Stomach smooth muscle (tissue), 2 donors: ENCODE measurements at regions not wholly inside any gene's neighbourhood (a gene's known extent, or its start where the extent isn't known, plus 50 kb on each side); places are given as distances from the start of the nearest gene placed in this dataset.

Source experiments
- H3K27ac ChIP-seq: one replicate; pipeline ENCODE4 v1.7.0; 2013; ENCODE audit warnings: mild to moderate bottlenecking, low read length, inconsistent platforms
- H3K27me3 ChIP-seq, 2 donors: one replicate each; pipeline ENCODE4 v1.7.0; 2013; ENCODE audit warnings: low read length in 2 of 2; ENCODE audit not compliant: insufficient read depth in 2 of 2, control insufficient read depth in 1 of 2
- H3K36me3 ChIP-seq, 2 donors: one replicate each; pipeline ENCODE4 v1.7.0; 2013; ENCODE audit warnings: low read length in 2 of 2; ENCODE audit not compliant: control insufficient read depth in 2 of 2, insufficient read depth in 2 of 2
- H3K4me1 ChIP-seq: one replicate; pipeline ENCODE4 v1.7.0; 2013; ENCODE audit warnings: low read length; ENCODE audit not compliant: control insufficient read depth, insufficient read depth
- H3K4me3 ChIP-seq, 2 donors: one replicate each; pipeline ENCODE4 v1.7.0; 2013; ENCODE audit warnings: low read length in 2 of 2
- H3K9ac ChIP-seq, 2 donors: one replicate each; pipeline ENCODE4 v1.7.0; 2013; ENCODE audit warnings: low read length in 2 of 2, mild to moderate bottlenecking in 1 of 2
- H3K9me3 ChIP-seq, 2 donors: one replicate each; pipeline ENCODE4 v1.7.0; 2013; ENCODE audit warnings: low read length in 2 of 2; ENCODE audit not compliant: control insufficient read depth in 2 of 2
- donor health status: healthy.
- donor health status: Pancreatic carcinoma.

- Histone ChIP-seq H3K27ac (no peak overlapping the region), H3K4me1 (no peaks in the 10 kb centered on the region), H3K9me3 (no peaks in the 10 kb centered on the region), H3K27me3 (no peaks in the 10 kb centered on the region), H3K9ac (no peak overlapping the region), H3K4me3 (no peak overlapping the region), H3K36me3 (no peaks in the 10 kb centered on the region)
Observed at GRCh38 chr5:143761663-143762062, 50.3 kb upstream of the HMHB1 start.

- H3K9ac ChIP-seq: no peak overlapping the region
Observed at GRCh38 chr5:143760755-143761154, 51.2 kb upstream of the HMHB1 start.

GRCh38 chr5:143760131-143760505 lies 51.8 kb upstream of the HMHB1 start:
- H3K36me3 ChIP-seq: no peaks in the 10 kb centered on the region
- H3K27me3 ChIP-seq: no peaks in the 10 kb centered on the region
- no peaks in the 10 kb centered on the region for H3K9me3 ChIP-seq
- H3K4me1 ChIP-seq: no peaks in the 10 kb centered on the region
- H3K27ac ChIP-seq: no peak overlapping the region
- H3K9ac ChIP-seq: no peak overlapping the region
- H3K4me3 ChIP-seq: no peak overlapping the region

More at GRCh38 chr5:143760755-143761154, 51.2 kb upstream of the HMHB1 start:
- no peaks in the 10 kb centered on the region for H3K4me1 ChIP-seq
- H3K27ac ChIP-seq: no peak overlapping the region
- no peak overlapping the region for H3K4me3 ChIP-seq
- H3K36me3 ChIP-seq: no peaks in the 10 kb centered on the region
- H3K27me3 ChIP-seq: no peaks in the 10 kb centered on the region
- no peaks in the 10 kb centered on the region for H3K9me3 ChIP-seq

- H3K9ac ChIP-seq: no peak overlapping the region
- no peaks in the 10 kb centered on the region for H3K27me3 ChIP-seq
- peak overlapping the region in 1 of 2 donors; percentile 29 for H3K4me3 ChIP-seq
- no peaks in the 10 kb centered on the region for H3K9me3 ChIP-seq
- no peaks in the 10 kb centered on the region for H3K36me3 ChIP-seq
- H3K27ac ChIP-seq: no peak overlapping the region
- no peaks in the 10 kb centered on the region for H3K4me1 ChIP-seq
Observed at GRCh38 chr5:143759396-143760130, 52.4 kb upstream of the HMHB1 start.

- H3K27me3 ChIP-seq: no peaks in the 10 kb centered on the region
- no peak overlapping the region for H3K9ac ChIP-seq
- H3K4me3 ChIP-seq: no peak overlapping the region
- H3K4me1 ChIP-seq: no peaks in the 10 kb centered on the region
- no peaks in the 10 kb centered on the region for H3K9me3 ChIP-seq
- H3K27ac ChIP-seq: no peak overlapping the region
- no peaks in the 10 kb centered on the region for H3K36me3 ChIP-seq
Observed at GRCh38 chr5:143758750-143759149, 53.2 kb upstream of the HMHB1 start.

- Histone ChIP-seq H3K4me3 (no peak overlapping the region), H3K27ac (no peak overlapping the region), H3K36me3 (no peaks in the 10 kb centered on the region), H3K9me3 (no peaks in the 10 kb centered on the region), H3K27me3 (no peaks in the 10 kb centered on the region), H3K4me1 (no peaks in the 10 kb centered on the region), H3K9ac (no peak overlapping the region)
Observed at GRCh38 chr5:143758015-143758414, 53.9 kb upstream of the HMHB1 start.

- Histone ChIP-seq H3K4me1 (no peaks in the 10 kb centered on the region), H3K9ac (no peak overlapping the region), H3K4me3 (no peak overlapping the region), H3K27ac (no peak overlapping the region), H3K27me3 (no peaks in the 10 kb centered on the region), H3K36me3 (no peaks in the 10 kb centered on the region), H3K9me3 (no peaks in the 10 kb centered on the region)
Observed at GRCh38 chr5:143757116-143757515, 54.8 kb upstream of the HMHB1 start.

- Histone ChIP-seq H3K9me3 (no peaks in the 10 kb centered on the region), H3K9ac (no peak overlapping the region), H3K27me3 (no peaks in the 10 kb centered on the region), H3K4me1 (no peaks in the 10 kb centered on the region), H3K4me3 (no peak overlapping the region), H3K27ac (no peak overlapping the region), H3K36me3 (no peaks in the 10 kb centered on the region)
Observed at GRCh38 chr5:143755966-143756365, 56.0 kb upstream of the HMHB1 start.

- no peak overlapping the region for H3K4me3 ChIP-seq
- no peaks in the 10 kb centered on the region for H3K9me3 ChIP-seq
- no peak overlapping the region for H3K9ac ChIP-seq
- no peaks in the 10 kb centered on the region for H3K4me1 ChIP-seq
- H3K27ac ChIP-seq: no peak overlapping the region
- no peaks in the 10 kb centered on the region for H3K36me3 ChIP-seq
- no peaks in the 10 kb centered on the region for H3K27me3 ChIP-seq
Observed at GRCh38 chr5:143752165-143752850, 59.7 kb upstream of the HMHB1 start.

GRCh38 chr5:143751342-143751741 lies 60.6 kb upstream of the HMHB1 start:
- H3K9ac ChIP-seq: no peak overlapping the region
- H3K9me3 ChIP-seq: no peaks in the 10 kb centered on the region
- H3K4me3 ChIP-seq: no peak overlapping the region
- no peaks in the 10 kb centered on the region for H3K4me1 ChIP-seq
- no peaks in the 10 kb centered on the region for H3K36me3 ChIP-seq
- H3K27me3 ChIP-seq: no peaks in the 10 kb centered on the region
- no peak overlapping the region for H3K27ac ChIP-seq

- Histone ChIP-seq H3K4me1 (no peaks in the 10 kb centered on the region), H3K36me3 (no peaks in the 10 kb centered on the region), H3K27ac (no peak overlapping the region), H3K4me3 (no peak overlapping the region), H3K27me3 (no peaks in the 10 kb centered on the region), H3K9ac (no peak overlapping the region), H3K9me3 (no peaks in the 10 kb centered on the region)
Observed at GRCh38 chr5:143749581-143750205, 62.3 kb upstream of the HMHB1 start.
